ENCODE measurements at regions not wholly inside any gene's neighbourhood (a gene's known extent, or its start where the extent isn't known, plus 50 kb on each side); places are given as distances from the start of the nearest gene placed in this dataset.
"Not testable (repeated sequence)": the region's sequence is repeated elsewhere in the genome, so short reads cannot be mapped to it uniquely, and the experiment has no call there.

GRCh38 chr10:64924306-64924705, 1403.1 kb downstream of the REEP3 start:
- not testable (repeated sequence) for DNase-seq

GRCh38 chr10:64952042-64952441, 1430.8 kb downstream of the REEP3 start:
- DNase-seq: no peak

GRCh38 chr10:64956441-64956840, 1435.2 kb downstream of the REEP3 start:
- no peak for DNase-seq

GRCh38 chr10:64959116-64959515, 1437.9 kb downstream of the REEP3 start:
- no peak for DNase-seq

GRCh38 chr10:64959883-64960282, 1438.7 kb downstream of the REEP3 start:
- DNase-seq: no peak

GRCh38 chr10:64973391-64973790, 1452.2 kb downstream of the REEP3 start:
- no peak for DNase-seq

- no peak for DNase-seq
Observed at GRCh38 chr10:64976150-64976549, 1454.9 kb downstream of the REEP3 start.

- no peak for DNase-seq
Observed at GRCh38 chr10:64977915-64978314, 1456.7 kb downstream of the REEP3 start.

GRCh38 chr10:64996886-64997285, 1475.7 kb downstream of the REEP3 start:
- DNase-seq: no peak

- no peak for DNase-seq
Observed at GRCh38 chr10:65010845-65011244, 1489.6 kb downstream of the REEP3 start.

- DNase-seq: no peak
Observed at GRCh38 chr10:65017523-65017922, 1496.3 kb downstream of the REEP3 start.

GRCh38 chr10:65024886-65025285, 1503.7 kb downstream of the REEP3 start:
- no peak for DNase-seq

- DNase-seq: no peak
Observed at GRCh38 chr10:65030263-65030662, 1509.1 kb downstream of the REEP3 start.

GRCh38 chr10:65032867-65033769, 1511.9 kb downstream of the REEP3 start:
- DNase-seq: no peak

- DNase-seq: no peak
Observed at GRCh38 chr10:65033957-65034356, 1512.8 kb downstream of the REEP3 start.

GRCh38 chr10:65040796-65041195, 1519.6 kb downstream of the REEP3 start:
- no peak for DNase-seq

- no peak for DNase-seq
Observed at GRCh38 chr10:65041307-65041706, 1520.1 kb downstream of the REEP3 start.

GRCh38 chr10:65042496-65042895, 1521.3 kb downstream of the REEP3 start:
- DNase-seq: no peak

- DNase-seq: no peak
Observed at GRCh38 chr10:65046831-65047230, 1525.6 kb downstream of the REEP3 start.

- DNase-seq: not testable (repeated sequence)
Observed at GRCh38 chr10:65052111-65052510, 1530.9 kb downstream of the REEP3 start.

- not testable (repeated sequence) for DNase-seq
Observed at GRCh38 chr10:65053397-65053796, 1532.2 kb downstream of the REEP3 start.

- DNase-seq: not testable (repeated sequence)
Observed at GRCh38 chr10:65053831-65054351, 1532.7 kb downstream of the REEP3 start.

- not testable (repeated sequence) for DNase-seq
Observed at GRCh38 chr10:65054701-65055100, 1533.5 kb downstream of the REEP3 start.

GRCh38 chr10:65065278-65065677, 1544.1 kb downstream of the REEP3 start:
- DNase-seq: no peak
